ENCODE measurements at regions not wholly inside any gene's neighbourhood (a gene's known extent, or its start where the extent isn't known, plus 50 kb on each side); places are given as distances from the start of the nearest gene placed in this dataset.

- DNase-seq, result no peak
- Mint-ChIP-seq H3K36me3 (ENCODE audit: low read depth) (no peaks in the 10 kb centered on the region), H3K4me3 (no peak overlapping the region), H3K27ac (no peak overlapping the region), H3K4me1 (no peaks in the 10 kb centered on the region), H3K9me3 (peaks cover 2% of the 10 kb centered on the region), H3K27me3 (no peaks in the 10 kb centered on the region)
- ChIA-PET CTCF (no interaction called here), POLR2A (no interaction called here)
Measured at GRCh38 chr5:52177193-52177592, 610.5 kb upstream of the ITGA1 start.

- Mint-ChIP-seq H3K4me1 (no peaks in the 10 kb centered on the region), H3K27me3 (no peaks in the 10 kb centered on the region), H3K27ac (no peak overlapping the region), H3K36me3 (ENCODE audit: low read depth) (no peaks in the 10 kb centered on the region), H3K4me3 (no peak overlapping the region), H3K9me3 (peaks cover 2% of the 10 kb centered on the region)
- ChIA-PET POLR2A (no interaction called here), CTCF (no interaction called here)
- no peak for DNase-seq
Measured at GRCh38 chr5:52181403-52181802, 606.3 kb upstream of the ITGA1 start.

- Mint-ChIP-seq H3K27me3 (no peaks in the 10 kb centered on the region), H3K36me3 (ENCODE audit: low read depth) (no peaks in the 10 kb centered on the region), H3K9me3 (no peaks in the 10 kb centered on the region), H3K27ac (no peak overlapping the region), H3K4me3 (no peak overlapping the region), H3K4me1 (no peaks in the 10 kb centered on the region)
- ChIA-PET POLR2A (no interaction called here), CTCF (no interaction called here)
- no peak for DNase-seq
Measured at GRCh38 chr5:52190737-52191136, 597.0 kb upstream of the ITGA1 start.

- no peaks in the 10 kb centered on the region for H3K27me3 Mint-ChIP-seq
- POLR2A ChIA-PET, result no interaction called here
Measured at GRCh38 chr5:52199833-52200232, 587.9 kb upstream of the ITGA1 start.

GRCh38 chr5:52202256-52202655 is 585.5 kb upstream of the ITGA1 start:
- Mint-ChIP-seq H3K27ac (no peak overlapping the region), H3K9me3 (no peaks in the 10 kb centered on the region), H3K4me1 (no peaks in the 10 kb centered on the region), H3K27me3 (no peaks in the 10 kb centered on the region), H3K4me3 (no peak overlapping the region), H3K36me3 (ENCODE audit: low read depth) (no peaks in the 10 kb centered on the region)
- ChIA-PET POLR2A (no interaction called here), CTCF (interaction anchor here (0.7 kb wide), 1 partner anchor 171 kb away, joined by 3 read pairs; no protein-coding TSS in a partner anchor)
- DNase-seq, result no peak

More at GRCh38 chr5:52199833-52200232, 587.9 kb upstream of the ITGA1 start:
- Mint-ChIP-seq H3K36me3 (ENCODE audit: low read depth) (no peaks in the 10 kb centered on the region), H3K4me1 (no peaks in the 10 kb centered on the region), H3K27ac (no peak overlapping the region), H3K4me3 (no peak overlapping the region), H3K9me3 (no peaks in the 10 kb centered on the region)
- DNase-seq, result no peak
- CTCF ChIA-PET, result no interaction called here

- Mint-ChIP-seq H3K4me3 (no peak overlapping the region), H3K9me3 (no peaks in the 10 kb centered on the region), H3K36me3 (ENCODE audit: low read depth) (no peaks in the 10 kb centered on the region), H3K27ac (no peak overlapping the region), H3K27me3 (no peaks in the 10 kb centered on the region), H3K4me1 (no peaks in the 10 kb centered on the region)
- POLR2A ChIA-PET, result no interaction called here
- CTCF ChIA-PET, result no interaction called here
- no peak for DNase-seq
Measured at GRCh38 chr5:52204310-52204709, 583.4 kb upstream of the ITGA1 start.

All from activated CD4-positive, alpha-beta memory T cell treated with anti-CD3 and anti-CD28 coated beads, Interleukin-2, amount 10 ng/mL, durations not matched to agents 7 days and 5 days (primary cell).